Esophagus squamous epithelium (tissue), 5 donors: ENCODE measurements at regions not wholly inside any gene's neighbourhood (a gene's known extent, or its start where the extent isn't known, plus 50 kb on each side); places are given as distances from the start of the nearest gene placed in this dataset.

Experiments used
- DNase-seq: peaks from one replicate; lab custom pipeline; 2025; lab: John Stamatoyannopoulos, UW
- H3K27ac ChIP-seq, 4 donors: fragments of 200-600 bp; sonication (generic); one replicate each; pipeline ENCODE4 v1.5.1; 2016 to 2019; ENCODE audit warnings: mild to moderate bottlenecking in 1 of 4
- H3K27me3 ChIP-seq, 4 donors: fragments of 200-600 bp; sonication (generic); 1 replicate in 3 of 4; 2 replicates in 1 of 4; pipeline versions ENCODE4 v1.5.1 to v1.6.0; 2017 to 2021; ENCODE audit warnings: antibody characterized with exemption in 1 of 4
- H3K36me3 ChIP-seq, 3 donors: fragments of 200-600 bp; sonication (generic); one replicate each; pipeline ENCODE4 v1.5.1; 2016 to 2019
- H3K4me1 ChIP-seq, 3 donors: fragments of 200-600 bp; sonication (generic); one replicate each; pipeline ENCODE4 v1.5.1; 2017 to 2019
- H3K4me3 ChIP-seq, 4 donors: fragments of 200-600 bp; sonication (generic); 1 replicate in 3 of 4; 2 replicates in 1 of 4; pipeline ENCODE4 v1.5.1; 2016 to 2019; ENCODE audit warnings: mild to moderate bottlenecking in 2 of 4, moderate library complexity in 1 of 4
- H3K9me3 ChIP-seq, 3 donors: fragments of 200-600 bp; sonication (generic); one replicate each; pipeline ENCODE4 v1.5.1; 2016 to 2019
- CTCF ChIP-seq, 6 experiments: fragments of 450-650 bp in 4 of 6; fragments of 200-600 bp in 2 of 6; sonication (generic) in 2 of 6; IDR thresholded peaks; one replicate each; pipeline ENCODE4 v1.5.1; 2016 to 2019; ENCODE audit warnings: antibody characterized with exemption in 6 of 6, mild to moderate bottlenecking in 4 of 6, moderate library complexity in 4 of 6
- POLR2A ChIP-seq, 4 donors: fragments of 450-650 bp; IDR thresholded peaks; one replicate each; pipeline ENCODE4 v1.6.1; 2017; ENCODE audit warnings: antibody characterized with exemption in 4 of 4, mild to moderate bottlenecking in 4 of 4, moderate library complexity in 3 of 4
- WGBS, 2 donors: methylation state at CpG; one replicate each; pipeline ENCODE4 v1.1.5; 2018; 5-methylcytosine and 5-hydroxymethylcytosine counted together
- intact Hi-C: fragments of 100-400 bp; cut with DNase I; formaldehyde crosslinking; loops from one replicate; pipeline ENCODE4 v1.15.0; 2022
- donor health status: DM: yes; HTN: yes; CAD: no.

GRCh38 chr16:26252598-26252997 lies 560.8 kb downstream of the HS3ST4 start:
- Histone ChIP-seq H3K27me3 (no peaks in the 10 kb centered on the region), H3K27ac (no peak overlapping the region), H3K4me1 (no peaks in the 10 kb centered on the region), H3K9me3 (no peaks in the 10 kb centered on the region), H3K4me3 (no peak overlapping the region), H3K36me3 (no peaks in the 10 kb centered on the region)
- no peak for DNase-seq
- WGBS, 2 donors, result 70 to 76% methylated on average over 4 of the region's 4 CpGs
- TF ChIP-seq POLR2A (IDR thresholded peaks at IDR 0.05), result no peak
- TF ChIP-seq CTCF (IDR thresholded peaks at IDR 0.05), result no peak
- intact Hi-C loops, result no loop called here

- Histone ChIP-seq H3K9me3 (no peaks in the 10 kb centered on the region), H3K27ac (no peak overlapping the region), H3K4me1 (no peaks in the 10 kb centered on the region), H3K27me3 (no peaks in the 10 kb centered on the region), H3K4me3 (no peak overlapping the region), H3K36me3 (no peaks in the 10 kb centered on the region)
- 75 to 85% methylated on average over 1 of the region's 2 CpGs for WGBS, 2 donors
- intact Hi-C loops, result no loop called here
- TF ChIP-seq CTCF (IDR thresholded peaks at IDR 0.05) (no peak), POLR2A (IDR thresholded peaks at IDR 0.05) (no peak)
- DNase-seq, result no peak
These were observed 569.9 kb downstream of the HS3ST4 start for GRCh38 chr16:26261621-26262020.

- H3K4me3 ChIP-seq, result no peak overlapping the region
- WGBS, 2 donors, result 23 to 49% methylated on average over 2 of the region's 2 CpGs
- TF ChIP-seq POLR2A (IDR thresholded peaks at IDR 0.05), result no peak
- TF ChIP-seq CTCF (IDR thresholded peaks at IDR 0.05), result no peak
- no peaks in the 10 kb centered on the region for H3K36me3 ChIP-seq
- no peaks in the 10 kb centered on the region for H3K27me3 ChIP-seq
- no peaks in the 10 kb centered on the region for H3K9me3 ChIP-seq
- DNase-seq, result no peak
- no peaks in the 10 kb centered on the region for H3K4me1 ChIP-seq
- no peak overlapping the region for H3K27ac ChIP-seq
- intact Hi-C loops, result no loop called here
These were observed 571.6 kb downstream of the HS3ST4 start for GRCh38 chr16:26263406-26263805.

- H3K27me3 ChIP-seq, result no peaks in the 10 kb centered on the region
- 60 to 68% methylated on average over 3 of the region's 3 CpGs for WGBS, 2 donors
- intact Hi-C loops, result no loop called here
- TF ChIP-seq CTCF (IDR thresholded peaks at IDR 0.05), result no peak
- no peaks in the 10 kb centered on the region for H3K36me3 ChIP-seq
- no peak overlapping the region for H3K27ac ChIP-seq
- H3K4me3 ChIP-seq, result no peak overlapping the region
- H3K9me3 ChIP-seq, result no peaks in the 10 kb centered on the region
- DNase-seq, result no peak
- no peaks in the 10 kb centered on the region for H3K4me1 ChIP-seq
These were observed 575.9 kb downstream of the HS3ST4 start for GRCh38 chr16:26267641-26268040.

DNA sequence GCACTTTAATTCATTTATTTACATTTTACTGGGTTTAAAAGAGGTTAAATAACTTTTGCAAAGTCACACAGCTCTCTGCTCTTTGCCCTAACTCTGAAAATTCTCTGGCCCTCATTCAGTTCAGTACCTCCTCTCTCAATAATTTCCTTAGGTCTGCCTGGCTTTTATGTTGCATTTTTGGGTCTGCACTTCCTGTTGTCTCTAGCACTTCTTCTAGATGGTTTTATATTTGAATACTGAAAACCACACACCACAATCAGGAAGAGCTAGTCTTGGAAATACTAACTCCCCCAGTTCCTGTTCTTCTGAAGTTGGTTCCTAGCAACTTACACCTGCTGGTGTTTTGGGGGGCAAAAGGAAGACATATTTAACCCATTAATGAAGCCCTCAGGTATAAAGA lies 577.9 kb downstream of the HS3ST4 start:
- intact Hi-C loops, result no loop called here
- TF ChIP-seq CTCF (IDR thresholded peaks at IDR 0.05) (no peak), POLR2A (IDR thresholded peaks at IDR 0.05) (no peak)
- Histone ChIP-seq H3K27me3 (no peaks in the 10 kb centered on the region), H3K4me3 (no peak overlapping the region), H3K27ac (no peak overlapping the region), H3K36me3 (no peaks in the 10 kb centered on the region), H3K9me3 (no peaks in the 10 kb centered on the region), H3K4me1 (no peaks in the 10 kb centered on the region)
- DNase-seq, result no peak
